AG10803 (cell line): ENCODE measurements at regions not wholly inside any gene's neighbourhood (a gene's known extent, or its start where the extent isn't known, plus 50 kb on each side); places are given as distances from the start of the nearest gene placed in this dataset.

Experiments
- DNase-seq: peaks from one replicate; pipeline ENCODE4 v3.0.0; 2010; ENCODE audit warnings: low read depth
- H3K4me3 ChIP-seq: 2 replicates; pipeline ENCODE4 v1.5.1; 2011; ENCODE audit warnings: mild to moderate bottlenecking, low read length, control low read depth
- CTCF ChIP-seq: conservative IDR thresholded peaks from 2 replicates; pipeline ENCODE4 v1.5.1; 2011; ENCODE audit warnings: mild to moderate bottlenecking, low read length, control low read depth, inconsistent platforms

- no peak overlapping the region for H3K4me3 ChIP-seq
- DNase-seq = no peak
- no peak for TF ChIP-seq CTCF
These were observed 235.7 kb downstream of the ENC1 start for GRCh38 chr5:74404574-74405508.

- DNase-seq = no peak
- TF ChIP-seq CTCF = no peak
- no peak overlapping the region for H3K4me3 ChIP-seq
These were observed 236.8 kb downstream of the ENC1 start for GRCh38 chr5:74403771-74404170.

GRCh38 chr5:74402553-74402952, 238.0 kb downstream of the ENC1 start:
- no peak overlapping the region for H3K4me3 ChIP-seq
- no peak for DNase-seq
- no peak for TF ChIP-seq CTCF

GRCh38 chr5:74401946-74402320, 238.6 kb downstream of the ENC1 start:
- H3K4me3 ChIP-seq = no peak overlapping the region
- no peak for DNase-seq
- TF ChIP-seq CTCF = no peak

- no peak for DNase-seq
- H3K4me3 ChIP-seq = no peak overlapping the region
- TF ChIP-seq CTCF = no peak
These were observed 239.1 kb downstream of the ENC1 start for GRCh38 chr5:74401281-74401945.

GRCh38 chr5:74400067-74400466, 240.5 kb downstream of the ENC1 start:
- no peak for TF ChIP-seq CTCF
- H3K4me3 ChIP-seq = no peak overlapping the region
- no peak for DNase-seq
